ENCODE measurements at regions not wholly inside any gene's neighbourhood (a gene's known extent, or its start where the extent isn't known, plus 50 kb on each side); places are given as distances from the start of the nearest gene placed in this dataset.
A peak's percentile ranks its signal among the peaks of the same experiment; 100 is the strongest.
"Not testable (repeated sequence)": the region's sequence is repeated elsewhere in the genome, so short reads cannot be mapped to it uniquely, and the experiment has no call there.

- DNase-seq (ENCODE audit: low read depth) = no peak
Measured at GRCh38 chr13:62525652-62526051, 1110.0 kb upstream of the PCDH20 start.

DNA sequence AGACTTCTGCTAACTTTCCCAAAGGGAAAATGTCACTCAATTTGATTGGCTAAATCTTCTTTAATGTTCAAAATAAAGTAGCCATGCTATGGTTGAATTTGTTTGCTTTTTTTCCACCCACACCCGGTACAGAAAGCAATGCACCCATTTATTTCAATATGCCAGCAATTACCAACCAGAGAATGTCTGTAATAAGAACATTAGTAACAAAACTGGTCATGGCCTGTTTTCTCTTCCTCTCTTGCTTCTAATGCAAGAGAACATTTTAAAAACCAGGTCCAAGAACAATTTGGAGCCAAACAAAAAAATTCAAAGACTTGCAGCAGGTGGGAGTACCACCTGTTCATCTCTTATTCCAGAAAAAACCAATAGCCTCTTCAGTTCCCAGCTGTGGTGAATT, 1108.8 kb upstream of the PCDH20 start:
- DNase-seq (ENCODE audit: low read depth) = no peak

DNA sequence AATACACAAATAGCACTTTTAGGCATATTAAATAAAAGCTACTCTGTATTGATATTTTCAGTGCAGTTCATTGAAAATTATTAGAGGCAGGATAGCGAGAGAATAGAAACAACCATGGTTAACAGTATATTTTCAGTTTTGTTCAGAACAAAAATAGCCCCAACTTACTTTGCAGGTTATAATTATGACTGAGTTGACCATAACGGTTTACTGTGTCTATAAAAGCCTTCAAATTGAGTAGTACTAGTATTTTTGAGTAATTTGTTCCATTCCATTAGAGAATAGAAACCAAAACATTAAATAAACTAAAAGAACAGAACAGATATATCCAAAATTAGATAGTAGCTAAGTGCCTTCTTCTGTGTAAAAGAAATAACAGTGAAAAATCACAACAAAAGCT, 1108.4 kb upstream of the PCDH20 start:
- DNase-seq (ENCODE audit: low read depth) = no peak

- DNase-seq (ENCODE audit: low read depth) = peak; percentile 23
Measured at GRCh38 chr13:62512194-62513141, 1096.8 kb upstream of the PCDH20 start.

GRCh38 chr13:62510906-62511655, 1095.4 kb upstream of the PCDH20 start:
- DNase-seq (ENCODE audit: low read depth) = no peak

DNA sequence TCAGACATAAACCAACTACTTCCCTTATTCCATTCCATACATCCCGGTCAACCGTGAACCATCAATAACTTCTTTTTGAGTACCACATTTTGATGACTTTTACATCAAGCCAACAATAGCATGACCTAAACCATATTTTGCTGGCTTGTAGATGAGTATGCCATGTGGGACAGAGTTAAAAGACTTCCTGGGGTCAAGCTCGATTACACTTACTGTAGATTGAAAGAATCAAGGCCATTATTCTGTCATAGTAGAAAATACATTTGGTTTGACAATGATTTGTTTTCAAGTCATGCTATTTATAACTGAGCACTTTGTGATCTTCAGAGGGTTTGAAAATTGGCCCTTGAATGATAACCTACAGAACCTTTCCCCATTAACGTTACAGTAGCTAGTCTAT, 1086.9 kb upstream of the PCDH20 start:
- DNase-seq (ENCODE audit: low read depth) = no peak

- no peak for DNase-seq (ENCODE audit: low read depth)
Measured at GRCh38 chr13:62489731-62490130, 1074.1 kb upstream of the PCDH20 start.

GRCh38 chr13:62483774-62484173, 1068.1 kb upstream of the PCDH20 start:
- peak; percentile 7 for DNase-seq (ENCODE audit: low read depth)

GRCh38 chr13:62482351-62482750, 1066.7 kb upstream of the PCDH20 start:
- peak; percentile 3 for DNase-seq (ENCODE audit: low read depth)

- DNase-seq (ENCODE audit: low read depth) = no peak
Measured at GRCh38 chr13:62473944-62474237, 1058.2 kb upstream of the PCDH20 start.

GRCh38 chr13:62473190-62473943, 1057.7 kb upstream of the PCDH20 start:
- no peak for DNase-seq (ENCODE audit: low read depth)

GRCh38 chr13:62453761-62454160, 1038.1 kb upstream of the PCDH20 start:
- DNase-seq (ENCODE audit: low read depth) = no peak

GRCh38 chr13:62450759-62451158, 1035.1 kb upstream of the PCDH20 start:
- no peak for DNase-seq (ENCODE audit: low read depth)

DNA sequence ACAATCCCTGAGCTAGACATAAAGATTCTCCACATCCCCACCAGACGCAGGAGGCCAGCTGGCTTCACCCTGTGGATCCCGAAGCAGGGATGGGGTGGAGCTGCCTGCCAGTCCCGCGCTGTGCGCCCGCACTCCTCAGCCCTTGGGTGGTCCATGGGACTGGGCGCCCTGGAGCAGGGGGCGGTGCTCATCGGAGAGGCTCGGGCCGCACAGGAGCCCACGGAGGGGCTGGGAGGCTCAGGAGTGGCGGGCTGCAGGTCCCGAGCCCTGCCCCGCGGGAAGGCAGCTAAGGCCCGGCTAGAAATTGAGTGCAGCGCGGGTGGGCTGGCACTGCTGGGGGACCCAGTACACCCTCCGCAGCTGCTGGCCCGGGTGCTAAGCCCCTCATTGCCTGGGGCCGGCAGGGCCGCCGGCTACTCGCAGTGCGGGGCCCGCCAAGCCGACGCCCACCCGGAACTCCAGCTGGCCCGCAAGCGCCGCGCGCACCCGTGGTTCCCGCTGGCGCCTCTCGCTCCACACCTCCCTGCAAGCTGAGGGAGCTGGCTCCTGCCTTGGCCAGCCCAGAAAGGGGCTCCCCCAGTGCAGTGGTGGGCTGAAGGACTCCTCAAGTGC, 1032.2 kb upstream of the PCDH20 start:
- DNase-seq (ENCODE audit: low read depth) = not testable (repeated sequence)

DNA sequence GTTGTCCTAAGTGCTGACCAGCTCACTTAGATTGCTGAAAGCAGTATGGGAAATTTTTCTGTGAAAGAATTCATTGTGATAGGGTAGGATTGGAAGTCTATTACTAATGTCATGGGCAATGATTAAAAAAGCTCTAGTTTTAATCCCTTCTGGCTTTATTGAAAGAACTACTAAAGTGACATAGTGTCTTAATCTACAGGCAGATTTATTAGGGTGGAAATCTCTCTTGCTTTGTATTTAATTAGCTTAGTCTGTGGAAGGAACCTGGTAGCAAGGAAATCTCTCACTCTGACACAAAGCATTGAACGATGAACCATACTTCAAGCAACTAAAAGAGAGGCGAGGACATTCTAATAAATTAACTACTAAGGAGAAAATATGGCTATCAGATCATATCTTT, 1029.2 kb upstream of the PCDH20 start:
- no peak for DNase-seq (ENCODE audit: low read depth)

GRCh38 chr13:62434081-62434480, 1018.4 kb upstream of the PCDH20 start:
- DNase-seq (ENCODE audit: low read depth) = no peak

GRCh38 chr13:62433660-62434059, 1018.0 kb upstream of the PCDH20 start:
- no peak for DNase-seq (ENCODE audit: low read depth)

- no peak for DNase-seq (ENCODE audit: low read depth)
Measured at GRCh38 chr13:62432906-62433305, 1017.3 kb upstream of the PCDH20 start.

DNA sequence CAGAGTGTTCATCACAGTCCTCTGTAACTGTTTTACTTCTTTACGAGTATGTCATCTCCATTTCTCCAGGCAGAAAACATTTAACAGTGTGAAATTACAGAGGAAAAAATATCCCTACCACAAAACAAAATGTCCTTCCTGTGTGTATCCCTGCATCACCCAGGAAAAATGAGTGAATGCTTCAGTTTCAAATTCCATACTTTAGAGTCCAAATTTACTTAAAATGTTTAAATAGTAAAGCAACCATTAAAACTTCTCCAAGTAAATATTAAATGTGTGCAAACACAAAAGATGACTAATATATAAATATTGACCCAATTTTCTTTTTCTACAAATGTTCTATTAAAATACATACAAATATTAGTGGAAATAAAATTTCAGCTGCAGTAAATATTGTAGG, 1016.6 kb upstream of the PCDH20 start:
- no peak for DNase-seq (ENCODE audit: low read depth)

- DNase-seq (ENCODE audit: low read depth) = no peak
Measured at GRCh38 chr13:62431852-62432251, 1016.2 kb upstream of the PCDH20 start.

GRCh38 chr13:62418872-62419271, 1003.2 kb upstream of the PCDH20 start:
- DNase-seq (ENCODE audit: low read depth) = peak; percentile 8

DNA sequence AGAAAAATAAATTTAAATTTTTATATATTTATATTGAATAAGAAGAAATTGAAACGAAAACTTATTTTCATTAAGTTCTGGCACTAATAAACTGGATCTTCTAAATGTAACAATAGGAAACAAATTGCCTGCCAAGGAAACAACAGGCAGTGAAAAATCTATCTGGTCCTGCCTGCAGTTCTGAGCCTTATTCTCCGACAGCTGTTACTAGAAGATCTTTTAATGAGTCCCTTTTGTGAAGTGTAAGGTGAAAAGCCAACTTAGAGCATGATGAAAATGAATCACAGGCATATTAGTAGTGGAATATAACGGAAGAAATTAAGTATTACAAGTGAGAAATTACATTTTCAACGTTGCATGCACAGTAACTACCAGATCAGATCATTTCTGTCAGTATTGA, 1002.7 kb upstream of the PCDH20 start:
- DNase-seq (ENCODE audit: low read depth) = no peak

All from iris pigment epithelial cell (primary cell).